K562 (cell line): ENCODE measurements at regions not wholly inside any gene's neighbourhood (a gene's known extent, or its start where the extent isn't known, plus 50 kb on each side); places are given as distances from the start of the nearest gene placed in this dataset.

Experiments
- ETV6 ChIP-seq, 3 experiments: fragments of 150-350 bp in 1 of 3; sonication (generic) in 1 of 3; formaldehyde crosslinking in 1 of 3; IDR thresholded peaks; 2 replicates each; pipeline versions ENCODE4 v1.6.1 to v1.8.0; 2014 to 2022; ENCODE audit warnings: borderline replicate concordance in 2 of 3, low read depth in 2 of 3, antibody characterized with exemption in 1 of 3, low read length in 1 of 3, mild to moderate bottlenecking in 1 of 3, missing genetic modification reagents in 1 of 3
- GABPB1 ChIP-seq: sonication (generic); formaldehyde crosslinking; IDR thresholded peaks from 2 replicates; pipeline ENCODE4 v1.8.0; 2022; ENCODE audit warnings: mild to moderate bottlenecking, missing genetic modification reagents
- KLF10 ChIP-seq: fragments of 250-450 bp; sonication (Bioruptor Pico); IDR thresholded peaks from 2 replicates; pipeline ENCODE4 v1.6.1; 2021; ENCODE audit warnings: matching md5 sums
- PML ChIP-seq: IDR thresholded peaks from 2 replicates; pipeline ENCODE4 v1.6.1; 2012; ENCODE audit warnings: low read length, inconsistent platforms
- POLR3G ChIP-seq: IDR thresholded peaks from 2 replicates; pipeline ENCODE4 v1.6.1; 2011; ENCODE audit not compliant: insufficient read length, insufficient replicate concordance; ENCODE audit errors: extremely low read depth
- PYGO2 ChIP-seq: fragments of 450-650 bp; IDR thresholded peaks from 2 replicates; pipeline ENCODE4 v1.6.1; 2016; ENCODE audit warnings: mild to moderate bottlenecking, missing genetic modification characterization, moderate library complexity, missing compliant biosample characterization
- SETDB1 ChIP-seq: IDR thresholded peaks from one replicate; pipeline ENCODE4 v1.6.1; 2012; ENCODE audit warnings: low read length, control low read depth, inconsistent platforms
- ZBTB17 ChIP-seq: fragments of 450-650 bp; formaldehyde crosslinking; IDR thresholded peaks from 2 replicates; pipeline ENCODE4 v1.4.0; 2020; ENCODE audit warnings: mild to moderate bottlenecking
- ZFX ChIP-seq: sonication (generic); formaldehyde crosslinking; IDR thresholded peaks from 2 replicates; pipeline ENCODE4 v1.8.0; 2022; ENCODE audit warnings: mild to moderate bottlenecking, missing genetic modification reagents, moderate library complexity
- ZNF232 ChIP-seq: sonication (generic); formaldehyde crosslinking; IDR thresholded peaks from 2 replicates; pipeline ENCODE4 v1.8.0; 2022; ENCODE audit warnings: mild to moderate bottlenecking, missing genetic modification reagents
- ZNF280A ChIP-seq: fragments of 450-650 bp; IDR thresholded peaks from 2 replicates; pipeline ENCODE4 v1.6.1; 2018; ENCODE audit warnings: mild to moderate bottlenecking, low read depth; ENCODE audit not compliant: partially characterized antibody
- ZNF444 ChIP-seq: fragments of 250-450 bp; sonication (Bioruptor Pico); IDR thresholded peaks from 2 replicates; pipeline ENCODE4 v1.4.0; 2020; ENCODE audit warnings: mild to moderate bottlenecking, moderate library complexity
- TF ChIP-seq, protein P1 (sequence below), 2 experiments: fragments of 450-650 bp in 1 of 2; sonication (generic) in 1 of 2; formaldehyde crosslinking in 1 of 2; IDR thresholded peaks; 2 replicates each; pipeline versions ENCODE4 v1.7.1 to v1.9.0; 2016 to 2022; ENCODE audit warnings: inconsistent platforms in 1 of 2, mild to moderate bottlenecking in 1 of 2, missing genetic modification reagents in 1 of 2
- TF ChIP-seq, protein P2 (sequence below): fragments of 250-450 bp; sonication (Bioruptor Pico); IDR thresholded peaks from 2 replicates; pipeline ENCODE4 v1.5.0; 2020; ENCODE audit warnings: mild to moderate bottlenecking, borderline replicate concordance

DNA sequence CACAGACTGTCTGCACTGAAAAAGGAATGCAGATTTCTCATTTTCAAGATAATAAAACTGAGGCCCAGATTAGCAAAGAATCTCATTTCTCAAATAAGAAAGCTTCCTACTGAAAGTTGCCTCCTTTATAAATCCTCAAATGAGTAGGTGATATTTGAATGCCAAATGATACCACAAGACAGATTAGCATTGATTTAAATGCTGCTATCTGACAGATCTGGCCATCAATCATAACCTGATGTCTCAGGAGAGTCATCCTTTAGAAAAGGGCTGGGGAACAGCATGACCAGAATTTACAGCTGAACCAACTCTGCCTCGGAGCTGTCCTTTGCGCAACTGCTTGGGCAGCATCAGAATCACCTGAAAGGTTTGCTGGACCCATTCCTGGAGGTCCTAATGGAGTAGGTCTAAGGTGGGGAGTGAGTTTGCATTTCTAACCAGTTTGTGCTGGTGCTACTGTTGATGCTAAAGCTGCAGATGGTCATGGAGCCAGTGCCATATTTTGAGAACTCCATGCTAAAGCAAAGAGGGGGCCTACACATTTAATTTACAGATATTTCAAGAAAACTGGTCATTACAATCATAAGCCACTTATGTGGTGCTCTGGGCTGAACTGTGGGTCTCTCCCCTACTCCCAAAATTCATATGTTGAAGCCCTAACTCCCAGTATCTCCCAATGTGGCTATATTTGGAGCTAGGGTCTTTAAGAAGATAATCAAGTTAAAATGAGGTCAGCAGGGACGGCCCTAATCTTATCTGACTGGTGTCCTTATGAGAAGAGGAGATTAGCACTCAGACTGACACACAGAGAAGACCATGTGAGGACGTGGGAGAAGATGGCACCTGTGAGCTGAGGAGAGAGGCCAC is 295.5 kb upstream of the JARID2 start (continued):
- TF ChIP-seq, protein P1, sequence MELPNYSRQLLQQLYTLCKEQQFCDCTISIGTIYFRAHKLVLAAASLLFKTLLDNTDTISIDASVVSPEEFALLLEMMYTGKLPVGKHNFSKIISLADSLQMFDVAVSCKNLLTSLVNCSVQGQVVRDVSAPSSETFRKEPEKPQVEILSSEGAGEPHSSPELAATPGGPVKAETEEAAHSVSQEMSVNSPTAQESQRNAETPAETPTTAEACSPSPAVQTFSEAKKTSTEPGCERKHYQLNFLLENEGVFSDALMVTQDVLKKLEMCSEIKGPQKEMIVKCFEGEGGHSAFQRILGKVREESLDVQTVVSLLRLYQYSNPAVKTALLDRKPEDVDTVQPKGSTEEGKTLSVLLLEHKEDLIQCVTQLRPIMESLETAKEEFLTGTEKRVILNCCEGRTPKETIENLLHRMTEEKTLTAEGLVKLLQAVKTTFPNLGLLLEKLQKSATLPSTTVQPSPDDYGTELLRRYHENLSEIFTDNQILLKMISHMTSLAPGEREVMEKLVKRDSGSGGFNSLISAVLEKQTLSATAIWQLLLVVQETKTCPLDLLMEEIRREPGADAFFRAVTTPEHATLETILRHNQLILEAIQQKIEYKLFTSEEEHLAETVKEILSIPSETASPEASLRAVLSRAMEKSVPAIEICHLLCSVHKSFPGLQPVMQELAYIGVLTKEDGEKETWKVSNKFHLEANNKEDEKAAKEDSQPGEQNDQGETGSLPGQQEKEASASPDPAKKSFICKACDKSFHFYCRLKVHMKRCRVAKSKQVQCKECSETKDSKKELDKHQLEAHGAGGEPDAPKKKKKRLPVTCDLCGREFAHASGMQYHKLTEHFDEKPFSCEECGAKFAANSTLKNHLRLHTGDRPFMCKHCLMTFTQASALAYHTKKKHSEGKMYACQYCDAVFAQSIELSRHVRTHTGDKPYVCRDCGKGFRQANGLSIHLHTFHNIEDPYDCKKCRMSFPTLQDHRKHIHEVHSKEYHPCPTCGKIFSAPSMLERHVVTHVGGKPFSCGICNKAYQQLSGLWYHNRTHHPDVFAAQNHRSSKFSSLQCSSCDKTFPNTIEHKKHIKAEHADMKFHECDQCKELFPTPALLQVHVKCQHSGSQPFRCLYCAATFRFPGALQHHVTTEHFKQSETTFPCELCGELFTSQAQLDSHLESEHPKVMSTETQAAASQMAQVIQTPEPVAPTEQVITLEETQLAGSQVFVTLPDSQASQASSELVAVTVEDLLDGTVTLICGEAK (IDR thresholded peaks at IDR 0.05) = no peak
- TF ChIP-seq, protein P1 (CRISPR knock-in tag; IDR thresholded peaks at IDR 0.05) = no peak
- TF ChIP-seq GABPB1 (CRISPR knock-in tag) (no peak), KLF10 (CRISPR knock-in tag) (no peak), SETDB1 (no peak), PML (no peak), ZNF232 (CRISPR knock-in tag) (no peak), POLR3G (no peak), ZBTB17 (no peak), ZNF280A (no peak), ETV6 (IDR thresholded peaks at IDR 0.05; ENCODE audit: borderline replicate concordance in 1 of 2, low read depth in 2 of 2, low read length in 1 of 2) (no peak), ETV6 (CRISPR knock-in tag; IDR thresholded peaks at IDR 0.05; ENCODE audit: borderline replicate concordance) (no peak), ZNF444 (no peak), ZFX (CRISPR knock-in tag) (no peak), PYGO2 (tag) (no peak)
- TF ChIP-seq, protein P2, sequence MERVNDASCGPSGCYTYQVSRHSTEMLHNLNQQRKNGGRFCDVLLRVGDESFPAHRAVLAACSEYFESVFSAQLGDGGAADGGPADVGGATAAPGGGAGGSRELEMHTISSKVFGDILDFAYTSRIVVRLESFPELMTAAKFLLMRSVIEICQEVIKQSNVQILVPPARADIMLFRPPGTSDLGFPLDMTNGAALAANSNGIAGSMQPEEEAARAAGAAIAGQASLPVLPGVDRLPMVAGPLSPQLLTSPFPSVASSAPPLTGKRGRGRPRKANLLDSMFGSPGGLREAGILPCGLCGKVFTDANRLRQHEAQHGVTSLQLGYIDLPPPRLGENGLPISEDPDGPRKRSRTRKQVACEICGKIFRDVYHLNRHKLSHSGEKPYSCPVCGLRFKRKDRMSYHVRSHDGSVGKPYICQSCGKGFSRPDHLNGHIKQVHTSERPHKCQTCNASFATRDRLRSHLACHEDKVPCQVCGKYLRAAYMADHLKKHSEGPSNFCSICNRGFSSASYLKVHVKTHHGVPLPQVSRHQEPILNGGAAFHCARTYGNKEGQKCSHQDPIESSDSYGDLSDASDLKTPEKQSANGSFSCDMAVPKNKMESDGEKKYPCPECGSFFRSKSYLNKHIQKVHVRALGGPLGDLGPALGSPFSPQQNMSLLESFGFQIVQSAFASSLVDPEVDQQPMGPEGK (CRISPR knock-in tag) = no peak
